Natural killer cell (primary cell): ENCODE measurements at regions not wholly inside any gene's neighbourhood (a gene's known extent, or its start where the extent isn't known, plus 50 kb on each side); places are given as distances from the start of the nearest gene placed in this dataset.

ENCODE experiments used
- ATAC-seq, 3 donors: fragments of 150-1000 bp in 2 of 3; fragments of 200-7000 bp in 1 of 3; cut with Tn5 transposase; 1 replicate in 1 of 3; 2 replicates in 2 of 3; pipeline ENCODE4 v1.10.0; 2021; ENCODE audit warnings: mild to moderate bottlenecking in 2 of 3, moderate library complexity in 2 of 3
- DNase-seq, 2 donors: peaks; one replicate each; pipeline versions ENCODE4 v3.0.0 to v3.0.0-alpha.2; 2013 to 2021; ENCODE audit warnings: mixed read lengths in 1 of 2
- H3K27ac ChIP-seq: one replicate; pipeline ENCODE4 v1.5.1; 2013; ENCODE audit warnings: mild to moderate bottlenecking, low read length
- H3K27me3 ChIP-seq: one replicate; pipeline ENCODE4 v1.6.1; 2013; ENCODE audit warnings: low read length; ENCODE audit not compliant: control insufficient read depth, insufficient read depth
- H3K36me3 ChIP-seq: one replicate; pipeline ENCODE4 v1.6.1; 2013; ENCODE audit warnings: low read length; ENCODE audit not compliant: control insufficient read depth, insufficient read depth
- H3K4me1 ChIP-seq: one replicate; pipeline ENCODE4 v1.6.1; 2013; ENCODE audit warnings: low read length; ENCODE audit not compliant: control insufficient read depth, insufficient read depth
- H3K4me3 ChIP-seq: one replicate; pipeline ENCODE4 v1.5.1; 2013; ENCODE audit warnings: low read length
- H3K9me3 ChIP-seq: one replicate; pipeline ENCODE4 v1.6.1; 2013; ENCODE audit warnings: low read length; ENCODE audit not compliant: control insufficient read depth, insufficient read depth
- H3K27ac Mint-ChIP-seq, 2 donors: one replicate each; pipeline ENCODE4 v1.8.0; 2022; ENCODE audit warnings: mild to moderate bottlenecking in 2 of 2, mixed read lengths in 2 of 2, moderate library complexity in 1 of 2
- H3K27me3 Mint-ChIP-seq, 2 donors: one replicate each; pipeline ENCODE4 v1.8.0; 2022; ENCODE audit warnings: low read depth in 2 of 2, mixed read lengths in 2 of 2
- H3K36me3 Mint-ChIP-seq: one replicate; pipeline ENCODE4 v1.8.0; 2022; ENCODE audit warnings: mixed read lengths
- H3K4me1 Mint-ChIP-seq, 2 donors: one replicate each; pipeline ENCODE4 v1.8.0; 2022; ENCODE audit warnings: mixed read lengths in 2 of 2
- H3K4me3 Mint-ChIP-seq: one replicate; pipeline ENCODE4 v1.8.0; 2022; ENCODE audit warnings: mild to moderate bottlenecking, moderate library complexity, mixed read lengths
- H3K9me3 Mint-ChIP-seq, 2 donors: one replicate each; pipeline ENCODE4 v1.8.0; 2022; ENCODE audit warnings: mixed read lengths in 2 of 2
- CTCF ChIP-seq: fragments of 200-600 bp; IDR thresholded peaks from one replicate; pipeline ENCODE4 v1.8.0; 2022; ENCODE audit warnings: antibody characterized with exemption
- WGBS: methylation state at CpG from one replicate; pipeline ENCODE4 v1.1.7; 2013; ENCODE audit warnings: missing lambda C conversion rate; ENCODE audit not compliant: insufficient coverage; 5-methylcytosine and 5-hydroxymethylcytosine counted together
- intact Hi-C: fragments of 100-400 bp; cut with micrococcal nuclease; formaldehyde crosslinking; loops from one replicate; pipeline ENCODE4 v1.14.2; 2022

- Mint-ChIP-seq H3K4me3 (no peak overlapping the region), H3K27me3 (no peaks in the 10 kb centered on the region), H3K27ac (no peak overlapping the region), H3K36me3 (no peaks in the 10 kb centered on the region), H3K9me3 (peaks cover 8 to 18% of the 10 kb centered on the region in 2 donors), H3K4me1 (no peaks in the 10 kb centered on the region)
- TF ChIP-seq CTCF, result no peak
- DNase-seq (no peak), ATAC-seq (no peak)
- Histone ChIP-seq H3K27ac (no peak overlapping the region), H3K36me3 (no peaks in the 10 kb centered on the region), H3K4me3 (no peak overlapping the region), H3K27me3 (no peaks in the 10 kb centered on the region), H3K9me3 (no peaks in the 10 kb centered on the region), H3K4me1 (no peaks in the 10 kb centered on the region)
- intact Hi-C loops, result no loop called here
- 88% methylated on average over 5 of the region's 5 CpGs for WGBS
Measured at GRCh38 chr2:123540291-123540690, 484.8 kb upstream of the CNTNAP5 start.

GRCh38 chr2:123546353-123546752 is 478.7 kb upstream of the CNTNAP5 start:
- ATAC-seq, result no peak
- Histone ChIP-seq H3K27ac (no peak overlapping the region), H3K4me3 (no peak overlapping the region), H3K27me3 (no peaks in the 10 kb centered on the region), H3K36me3 (no peaks in the 10 kb centered on the region), H3K4me1 (no peaks in the 10 kb centered on the region), H3K9me3 (no peaks in the 10 kb centered on the region)
- Mint-ChIP-seq H3K27ac (no peak overlapping the region), H3K9me3 (peaks cover 10 to 12% of the 10 kb centered on the region in 2 donors), H3K27me3 (no peaks in the 10 kb centered on the region), H3K36me3 (no peaks in the 10 kb centered on the region), H3K4me3 (no peak overlapping the region), H3K4me1 (no peaks in the 10 kb centered on the region)
- intact Hi-C loops, result no loop called here
- no peak for DNase-seq
- TF ChIP-seq CTCF, result no peak

- no peaks in the 10 kb centered on the region for H3K36me3 Mint-ChIP-seq
- H3K9me3 Mint-ChIP-seq, result peaks cover 7% of the 10 kb centered on the region in 2 donors
- no peak overlapping the region for H3K27ac Mint-ChIP-seq
- no peaks in the 10 kb centered on the region for H3K4me1 Mint-ChIP-seq
- Histone ChIP-seq H3K4me1 (no peaks in the 10 kb centered on the region), H3K27me3 (no peaks in the 10 kb centered on the region), H3K36me3 (no peaks in the 10 kb centered on the region), H3K4me3 (no peak overlapping the region), H3K27ac (no peak overlapping the region), H3K9me3 (no peaks in the 10 kb centered on the region)
- whole genome bisulfite sequencing, result 78% methylated on average over 1 of the region's 2 CpGs
- DNase-seq, result no peak
- TF ChIP-seq CTCF, result no peak
- no peaks in the 10 kb centered on the region for H3K27me3 Mint-ChIP-seq
- intact Hi-C loops, result no loop called here
- no peak overlapping the region for H3K4me3 Mint-ChIP-seq
- no peak for ATAC-seq
Measured at GRCh38 chr2:123563515-123563914, 461.6 kb upstream of the CNTNAP5 start.

GRCh38 chr2:123566291-123566946 is 458.7 kb upstream of the CNTNAP5 start:
- ATAC-seq, result no peak
- intact Hi-C loops, result no loop called here
- WGBS, result 100% methylated on average over 1 of the region's 3 CpGs

More at GRCh38 chr2:123566291-123566946, 458.7 kb upstream of the CNTNAP5 start:
- Histone ChIP-seq H3K27ac (no peak overlapping the region), H3K27me3 (no peaks in the 10 kb centered on the region), H3K36me3 (no peaks in the 10 kb centered on the region), H3K9me3 (no peaks in the 10 kb centered on the region), H3K4me3 (no peak overlapping the region), H3K4me1 (no peaks in the 10 kb centered on the region)
- Mint-ChIP-seq H3K9me3 (peaks cover 10 to 12% of the 10 kb centered on the region in 2 donors), H3K27me3 (no peaks in the 10 kb centered on the region), H3K36me3 (no peaks in the 10 kb centered on the region), H3K4me1 (peaks cover 0 to 5% of the 10 kb centered on the region in 2 donors), H3K27ac (no peak overlapping the region), H3K4me3 (no peak overlapping the region)
- TF ChIP-seq CTCF, result no peak
- no peak for DNase-seq
